Stimulated activated naive B cell treated with anti-CD40 and anti-IgM and Interleukin-4, amounts not matched to agents 10 μg/mL and 1 μg/mL and 100 μg/mL, for 72 hours (primary cell): ENCODE measurements at regions not wholly inside any gene's neighbourhood (a gene's known extent, or its start where the extent isn't known, plus 50 kb on each side); places are given as distances from the start of the nearest gene placed in this dataset.

ENCODE experiments used
- ATAC-seq, 2 donors: fragments of 150-1000 bp; cut with Tn5 transposase; replicated peaks; 2 replicates each; pipeline ENCODE4 v1.10.0; 2021; ENCODE audit warnings: moderate library complexity in 1 of 2
- DNase-seq: peaks from one replicate; pipeline ENCODE4 v3.0.0; 2021
- H3K27ac Mint-ChIP-seq: one replicate; pipeline ENCODE4 v1.8.0; 2022; ENCODE audit warnings: mild to moderate bottlenecking, mixed read lengths
- H3K27me3 Mint-ChIP-seq, 2 donors: one replicate each; pipeline ENCODE4 v1.8.0; 2022; ENCODE audit warnings: mixed read lengths in 2 of 2
- H3K36me3 Mint-ChIP-seq, 2 donors: one replicate each; pipeline ENCODE4 v1.8.0; 2022; ENCODE audit warnings: mixed read lengths in 2 of 2, mild to moderate bottlenecking in 1 of 2
- H3K4me1 Mint-ChIP-seq, 2 donors: one replicate each; pipeline ENCODE4 v1.8.0; 2022; ENCODE audit warnings: mixed read lengths in 2 of 2, mild to moderate bottlenecking in 1 of 2
- H3K4me3 Mint-ChIP-seq, 2 donors: one replicate each; pipeline ENCODE4 v1.8.0; 2022; ENCODE audit warnings: mild to moderate bottlenecking in 2 of 2, mixed read lengths in 2 of 2, moderate library complexity in 1 of 2
- H3K9me3 Mint-ChIP-seq, 2 donors: one replicate each; pipeline ENCODE4 v1.8.0; 2022; ENCODE audit warnings: mixed read lengths in 2 of 2, mild to moderate bottlenecking in 1 of 2

- Mint-ChIP-seq H3K27ac (no peak overlapping the region), H3K9me3 (peaks cover 0 to 2% of the 10 kb centered on the region in 2 donors), H3K36me3 (no peaks in the 10 kb centered on the region), H3K4me1 (no peaks in the 10 kb centered on the region), H3K27me3 (no peaks in the 10 kb centered on the region), H3K4me3 (no peak overlapping the region)
- DNase-seq (no peak), ATAC-seq (no peak)
These were observed 117.6 kb upstream of the DTNA start for GRCh38 chr18:34592481-34592880.

GRCh38 chr18:34592961-34593382, 117.1 kb upstream of the DTNA start:
- Mint-ChIP-seq H3K27me3 (no peaks in the 10 kb centered on the region), H3K4me1 (no peaks in the 10 kb centered on the region), H3K9me3 (peaks cover 0 to 2% of the 10 kb centered on the region in 2 donors), H3K36me3 (no peaks in the 10 kb centered on the region), H3K4me3 (no peak overlapping the region), H3K27ac (no peak overlapping the region)
- no peak for ATAC-seq
- DNase-seq = no peak

GRCh38 chr18:34594266-34594665, 115.8 kb upstream of the DTNA start:
- Mint-ChIP-seq H3K27ac (no peak overlapping the region), H3K36me3 (no peaks in the 10 kb centered on the region), H3K9me3 (peaks cover 0 to 2% of the 10 kb centered on the region in 2 donors), H3K4me1 (no peaks in the 10 kb centered on the region), H3K27me3 (no peaks in the 10 kb centered on the region), H3K4me3 (no peak overlapping the region)
- ATAC-seq = no peak
- no peak for DNase-seq

GRCh38 chr18:34595690-34596089, 114.4 kb upstream of the DTNA start:
- no peaks in the 10 kb centered on the region for H3K4me1 Mint-ChIP-seq
- H3K27me3 Mint-ChIP-seq = no peaks in the 10 kb centered on the region
- H3K9me3 Mint-ChIP-seq = peaks cover 0 to 2% of the 10 kb centered on the region in 2 donors
- ATAC-seq (no peak), DNase-seq (no peak)
- no peak overlapping the region for H3K27ac Mint-ChIP-seq
- H3K36me3 Mint-ChIP-seq = no peaks in the 10 kb centered on the region
- no peak overlapping the region for H3K4me3 Mint-ChIP-seq

GRCh38 chr18:34598120-34598635, 111.9 kb upstream of the DTNA start:
- Mint-ChIP-seq H3K4me1 (no peaks in the 10 kb centered on the region), H3K4me3 (no peak overlapping the region), H3K27ac (no peak overlapping the region), H3K27me3 (no peaks in the 10 kb centered on the region), H3K9me3 (peaks cover 0 to 2% of the 10 kb centered on the region in 2 donors), H3K36me3 (no peaks in the 10 kb centered on the region)
- DNase-seq (no peak), ATAC-seq (no peak)

GRCh38 chr18:34600158-34600557, 109.9 kb upstream of the DTNA start:
- ATAC-seq (no peak), DNase-seq (no peak)
- Mint-ChIP-seq H3K9me3 (peaks cover 0 to 2% of the 10 kb centered on the region in 2 donors), H3K4me3 (no peak overlapping the region), H3K36me3 (no peaks in the 10 kb centered on the region), H3K27me3 (no peaks in the 10 kb centered on the region), H3K4me1 (no peaks in the 10 kb centered on the region), H3K27ac (no peak overlapping the region)

- Mint-ChIP-seq H3K36me3 (no peaks in the 10 kb centered on the region), H3K27ac (no peak overlapping the region), H3K4me1 (no peaks in the 10 kb centered on the region), H3K4me3 (no peak overlapping the region), H3K9me3 (peaks cover 0 to under 1% of the 10 kb centered on the region in 2 donors), H3K27me3 (no peaks in the 10 kb centered on the region)
- DNase-seq = no peak
- ATAC-seq = no peak
These were observed 109.0 kb upstream of the DTNA start for GRCh38 chr18:34600874-34601656.

GRCh38 chr18:34604591-34604990, 105.5 kb upstream of the DTNA start:
- Mint-ChIP-seq H3K36me3 (no peaks in the 10 kb centered on the region), H3K27ac (no peak overlapping the region)
- no peak for ATAC-seq

GRCh38 chr18:34606851-34607250, 103.2 kb upstream of the DTNA start:
- Mint-ChIP-seq H3K4me1 (no peaks in the 10 kb centered on the region), H3K27ac (no peak overlapping the region), H3K4me3 (no peak overlapping the region), H3K27me3 (no peaks in the 10 kb centered on the region), H3K9me3 (no peaks in the 10 kb centered on the region), H3K36me3 (no peaks in the 10 kb centered on the region)
- no peak for ATAC-seq
- DNase-seq = no peak

More at GRCh38 chr18:34604591-34604990, 105.5 kb upstream of the DTNA start:
- no peak overlapping the region for H3K4me3 Mint-ChIP-seq
- H3K27me3 Mint-ChIP-seq = no peaks in the 10 kb centered on the region
- no peaks in the 10 kb centered on the region for H3K9me3 Mint-ChIP-seq
- no peak for DNase-seq
- H3K4me1 Mint-ChIP-seq = no peaks in the 10 kb centered on the region

- ATAC-seq (no peak), DNase-seq (no peak)
- Mint-ChIP-seq H3K27ac (no peak overlapping the region), H3K36me3 (no peaks in the 10 kb centered on the region), H3K27me3 (no peaks in the 10 kb centered on the region), H3K9me3 (no peaks in the 10 kb centered on the region), H3K4me3 (no peak overlapping the region), H3K4me1 (no peaks in the 10 kb centered on the region)
These were observed 102.0 kb upstream of the DTNA start for GRCh38 chr18:34608064-34608463.

- DNase-seq = no peak
- Mint-ChIP-seq H3K4me3 (no peak overlapping the region), H3K4me1 (no peaks in the 10 kb centered on the region), H3K9me3 (no peaks in the 10 kb centered on the region), H3K27me3 (no peaks in the 10 kb centered on the region), H3K27ac (no peak overlapping the region), H3K36me3 (no peaks in the 10 kb centered on the region)
- no peak for ATAC-seq
These were observed 100.0 kb upstream of the DTNA start for GRCh38 chr18:34609986-34610648.

- Mint-ChIP-seq H3K4me3 (no peak overlapping the region), H3K36me3 (no peaks in the 10 kb centered on the region), H3K4me1 (no peaks in the 10 kb centered on the region), H3K27ac (no peak overlapping the region), H3K27me3 (no peaks in the 10 kb centered on the region), H3K9me3 (no peaks in the 10 kb centered on the region)
- no peak for ATAC-seq
- no peak for DNase-seq
These were observed 98.2 kb upstream of the DTNA start for GRCh38 chr18:34611904-34612303.

GRCh38 chr18:34620258-34620861, 89.7 kb upstream of the DTNA start:
- Mint-ChIP-seq H3K27ac (no peak overlapping the region), H3K9me3 (peaks cover 11 to 17% of the 10 kb centered on the region in 2 donors), H3K4me1 (no peaks in the 10 kb centered on the region), H3K36me3 (no peaks in the 10 kb centered on the region), H3K27me3 (no peaks in the 10 kb centered on the region), H3K4me3 (no peak overlapping the region)
- DNase-seq (no peak), ATAC-seq (no peak)

- no peaks in the 10 kb centered on the region for H3K4me1 Mint-ChIP-seq
- H3K9me3 Mint-ChIP-seq = peaks cover 11 to 17% of the 10 kb centered on the region in 2 donors
- H3K4me3 Mint-ChIP-seq = no peak overlapping the region
- DNase-seq (no peak), ATAC-seq (no peak)
- H3K27me3 Mint-ChIP-seq = no peaks in the 10 kb centered on the region
- H3K36me3 Mint-ChIP-seq = no peaks in the 10 kb centered on the region
- no peak overlapping the region for H3K27ac Mint-ChIP-seq
These were observed 86.5 kb upstream of the DTNA start for GRCh38 chr18:34623557-34623956.

- DNase-seq (no peak), ATAC-seq (no peak)
- no peak overlapping the region for H3K4me3 Mint-ChIP-seq
- no peak overlapping the region for H3K27ac Mint-ChIP-seq
- H3K27me3 Mint-ChIP-seq = no peaks in the 10 kb centered on the region
- no peaks in the 10 kb centered on the region for H3K4me1 Mint-ChIP-seq
- H3K36me3 Mint-ChIP-seq = no peaks in the 10 kb centered on the region
- peaks cover 9 to 13% of the 10 kb centered on the region in 2 donors for H3K9me3 Mint-ChIP-seq
These were observed 85.5 kb upstream of the DTNA start for GRCh38 chr18:34624551-34624950.
